ENCODE measurements at regions not wholly inside any gene's neighbourhood (a gene's known extent, or its start where the extent isn't known, plus 50 kb on each side); places are given as distances from the start of the nearest gene placed in this dataset.

GRCh38 chr4:114156371-114156770, 176.9 kb upstream of the ARSJ start:
- TF ChIP-seq CTCF (IDR thresholded peaks at IDR 0.05; ENCODE audit: insufficient read depth, low read length, poor library complexity, severe bottlenecking) = no peak
- Histone ChIP-seq H3K4me3 (replicated peaks; ENCODE audit: low read depth, low read length) (no peak overlapping the region), H3K36me3 (ENCODE audit: control insufficient read depth, insufficient read depth, low read length) (no peaks in the 10 kb centered on the region), H3K27me3 (replicated peaks; ENCODE audit: control insufficient read depth, insufficient read depth, low read length) (no peaks in the 10 kb centered on the region)
- no peak for DNase-seq (ENCODE audit: extremely low read depth, insufficient read length)

GRCh38 chr4:114161809-114162208, 182.4 kb upstream of the ARSJ start:
- no peaks in the 10 kb centered on the region for H3K36me3 ChIP-seq (ENCODE audit: control insufficient read depth, insufficient read depth, low read length)
- no peak for TF ChIP-seq CTCF (IDR thresholded peaks at IDR 0.05; ENCODE audit: insufficient read depth, low read length, poor library complexity, severe bottlenecking)

GRCh38 chr4:114163051-114163450, 183.6 kb upstream of the ARSJ start:
- no peak for TF ChIP-seq CTCF (IDR thresholded peaks at IDR 0.05; ENCODE audit: insufficient read depth, low read length, poor library complexity, severe bottlenecking)
- Histone ChIP-seq H3K4me3 (replicated peaks; ENCODE audit: low read depth, low read length) (no peak overlapping the region), H3K36me3 (ENCODE audit: control insufficient read depth, insufficient read depth, low read length) (no peaks in the 10 kb centered on the region), H3K27me3 (replicated peaks; ENCODE audit: control insufficient read depth, insufficient read depth, low read length) (no peaks in the 10 kb centered on the region)
- no peak for DNase-seq (ENCODE audit: extremely low read depth, insufficient read length)

More at GRCh38 chr4:114161809-114162208, 182.4 kb upstream of the ARSJ start:
- Histone ChIP-seq H3K4me3 (replicated peaks; ENCODE audit: low read depth, low read length) (no peak overlapping the region), H3K27me3 (replicated peaks; ENCODE audit: control insufficient read depth, insufficient read depth, low read length) (no peaks in the 10 kb centered on the region)
- DNase-seq (ENCODE audit: extremely low read depth, insufficient read length) = no peak

GRCh38 chr4:114173968-114174367, 194.5 kb upstream of the ARSJ start:
- TF ChIP-seq CTCF (IDR thresholded peaks at IDR 0.05; ENCODE audit: insufficient read depth, low read length, poor library complexity, severe bottlenecking) = no peak
- DNase-seq (ENCODE audit: extremely low read depth, insufficient read length) = no peak
- Histone ChIP-seq H3K27me3 (replicated peaks; ENCODE audit: control insufficient read depth, insufficient read depth, low read length) (no peaks in the 10 kb centered on the region), H3K36me3 (ENCODE audit: control insufficient read depth, insufficient read depth, low read length) (no peaks in the 10 kb centered on the region), H3K4me3 (replicated peaks; ENCODE audit: low read depth, low read length) (no peak overlapping the region)

- no peak overlapping the region for H3K4me3 ChIP-seq (replicated peaks; ENCODE audit: low read depth, low read length)
- H3K36me3 ChIP-seq (ENCODE audit: control insufficient read depth, insufficient read depth, low read length) = no peaks in the 10 kb centered on the region
- no peak for DNase-seq (ENCODE audit: extremely low read depth, insufficient read length)
- no peaks in the 10 kb centered on the region for H3K27me3 ChIP-seq (replicated peaks; ENCODE audit: control insufficient read depth, insufficient read depth, low read length)
- no peak for TF ChIP-seq CTCF (IDR thresholded peaks at IDR 0.05; ENCODE audit: insufficient read depth, low read length, poor library complexity, severe bottlenecking)
Measured at GRCh38 chr4:114177628-114178027, 198.2 kb upstream of the ARSJ start.

DNA sequence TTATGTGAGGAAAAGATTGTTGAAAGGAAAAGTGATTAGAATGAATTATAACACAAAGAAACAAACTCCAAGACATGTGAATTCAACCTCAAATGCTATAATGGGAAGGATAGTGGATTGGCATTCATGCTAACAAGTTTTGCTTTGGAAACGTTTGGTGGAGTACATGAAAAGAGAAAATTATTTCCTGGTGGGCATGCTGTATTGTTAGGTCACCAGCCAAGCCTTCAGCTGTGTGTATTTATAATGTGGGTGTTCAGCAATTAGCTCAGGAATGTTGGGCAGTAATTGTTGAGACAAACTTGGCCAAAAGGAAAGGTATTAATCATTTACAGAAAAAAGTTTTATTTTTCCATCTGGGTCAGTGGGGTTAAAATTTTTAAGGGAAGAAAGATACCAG, 198.9 kb upstream of the ARSJ start:
- TF ChIP-seq CTCF (IDR thresholded peaks at IDR 0.05; ENCODE audit: insufficient read depth, low read length, poor library complexity, severe bottlenecking) = no peak
- Histone ChIP-seq H3K4me3 (replicated peaks; ENCODE audit: low read depth, low read length) (no peak overlapping the region), H3K27me3 (replicated peaks; ENCODE audit: control insufficient read depth, insufficient read depth, low read length) (no peaks in the 10 kb centered on the region), H3K36me3 (ENCODE audit: control insufficient read depth, insufficient read depth, low read length) (no peaks in the 10 kb centered on the region)
- no peak for DNase-seq (ENCODE audit: extremely low read depth, insufficient read length)
